Trophoblast cell (in vitro differentiated cells and primary cell): ENCODE measurements at regions not wholly inside any gene's neighbourhood (a gene's known extent, or its start where the extent isn't known, plus 50 kb on each side); places are given as distances from the start of the nearest gene placed in this dataset.

Experiments
- DNase-seq, 2 donors: peaks; one replicate each; pipeline ENCODE4 v3.0.0-alpha.2; 2016
- H2AFZ ChIP-seq: 2 replicates; pipeline ENCODE4 v1.6.1; 2013; ENCODE audit warnings: low read length, moderate library complexity, mild to moderate bottlenecking; ENCODE audit not compliant: insufficient read depth, poor library complexity
- H2AK5ac ChIP-seq: 2 replicates; pipeline ENCODE4 v1.6.1; 2013; ENCODE audit warnings: mild to moderate bottlenecking, low read length
- H2BK120ac ChIP-seq: 2 replicates; pipeline ENCODE4 v1.6.1; 2013; ENCODE audit warnings: low read length, mild to moderate bottlenecking, moderate library complexity; ENCODE audit not compliant: insufficient read depth, poor library complexity
- H2BK12ac ChIP-seq: 2 replicates; pipeline ENCODE4 v1.6.1; 2013; ENCODE audit warnings: mild to moderate bottlenecking, low read length, moderate library complexity
- H2BK5ac ChIP-seq: 2 replicates; pipeline ENCODE4 v1.6.1; 2013; ENCODE audit warnings: low read length, low read depth, moderate library complexity, mild to moderate bottlenecking; ENCODE audit not compliant: poor library complexity
- H3K14ac ChIP-seq: 2 replicates; pipeline ENCODE4 v1.6.1; 2013; ENCODE audit warnings: mild to moderate bottlenecking, low read length
- H3K18ac ChIP-seq: 2 replicates; pipeline ENCODE4 v1.6.1; 2013; ENCODE audit warnings: mild to moderate bottlenecking, low read length
- H3K23ac ChIP-seq: 2 replicates; pipeline ENCODE4 v1.6.1; 2013; ENCODE audit warnings: low read length
- H3K27ac ChIP-seq: 2 replicates; pipeline ENCODE4 v1.5.1; 2013; ENCODE audit warnings: low read depth, mild to moderate bottlenecking, inconsistent platforms, low read length, moderate library complexity
- H3K27me3 ChIP-seq: 2 replicates; pipeline ENCODE4 v1.6.1; 2013; ENCODE audit warnings: inconsistent platforms, mild to moderate bottlenecking, low read length, moderate library complexity; ENCODE audit not compliant: insufficient read depth
- H3K36me3 ChIP-seq, 2 experiments: 1 replicate in 1 of 2; 2 replicates in 1 of 2; pipeline ENCODE4 v1.6.1; 2013; ENCODE audit warnings: low read length in 2 of 2, mild to moderate bottlenecking in 2 of 2, moderate library complexity in 1 of 2; ENCODE audit not compliant: insufficient read depth in 2 of 2, control insufficient read depth in 1 of 2
- H3K4ac ChIP-seq: 2 replicates; pipeline ENCODE4 v1.6.1; 2013; ENCODE audit warnings: low read depth, mild to moderate bottlenecking, low read length, moderate library complexity
- H3K4me1 ChIP-seq, 2 experiments: 1 replicate in 1 of 2; 2 replicates in 1 of 2; pipeline ENCODE4 v1.6.1; 2013; ENCODE audit warnings: low read length in 2 of 2, mild to moderate bottlenecking in 2 of 2, moderate library complexity in 1 of 2; ENCODE audit not compliant: insufficient read depth in 2 of 2, control insufficient read depth in 1 of 2
- H3K4me2 ChIP-seq: 2 replicates; pipeline ENCODE4 v1.6.1; 2013; ENCODE audit warnings: inconsistent platforms, mild to moderate bottlenecking, low read length, moderate library complexity
- H3K4me3 ChIP-seq: 2 replicates; pipeline ENCODE4 v1.5.1; 2013; ENCODE audit warnings: mild to moderate bottlenecking, low read depth, low read length, inconsistent platforms
- H3K79me1 ChIP-seq: one replicate; pipeline ENCODE4 v1.6.1; 2013; ENCODE audit warnings: low read length
- H3K79me2 ChIP-seq: 2 replicates; pipeline ENCODE4 v1.6.1; 2013; ENCODE audit warnings: low read length, mild to moderate bottlenecking; ENCODE audit not compliant: control insufficient read depth, insufficient read depth, poor library complexity
- H3K9ac ChIP-seq: 2 replicates; pipeline ENCODE4 v1.6.1; 2013; ENCODE audit warnings: mild to moderate bottlenecking, low read length
- H3K9me3 ChIP-seq: 2 replicates; pipeline ENCODE4 v1.6.1; 2013; ENCODE audit warnings: low read depth, mild to moderate bottlenecking, control low read depth, inconsistent platforms, low read length; ENCODE audit not compliant: insufficient read depth
- H4K12ac ChIP-seq: 2 replicates; pipeline ENCODE4 v1.6.1; 2013; ENCODE audit warnings: low read depth, mild to moderate bottlenecking, low read length, moderate library complexity
- H4K8ac ChIP-seq: 2 replicates; pipeline ENCODE4 v1.6.1; 2013; ENCODE audit warnings: low read depth, mild to moderate bottlenecking, low read length, moderate library complexity
- H4K91ac ChIP-seq: one replicate; pipeline ENCODE4 v1.6.1; 2013; ENCODE audit warnings: low read depth, mild to moderate bottlenecking, low read length, moderate library complexity
- WGBS: extraction: QIAGEN DNeasy Blood & Tissue Kit; methylation state at CpG from one replicate; pipeline ENCODE4 v1.1.7; 2013; ENCODE audit warnings: missing lambda C conversion rate; ENCODE audit not compliant: insufficient read length, insufficient coverage; ENCODE audit errors: extremely low coverage; 5-methylcytosine and 5-hydroxymethylcytosine counted together

GRCh38 chr10:117788911-117789310 is 246.4 kb downstream of the EMX2 start:
- DNase-seq, result no peak
- Histone ChIP-seq H3K79me1 (no peaks in the 10 kb centered on the region), H3K36me3 (no peaks in the 10 kb centered on the region), H3K27ac (no peak overlapping the region), H3K23ac (no peak overlapping the region), H3K27me3 (no peaks in the 10 kb centered on the region), H4K8ac (no peak overlapping the region), H4K91ac (no peak overlapping the region), H2AK5ac (no peak overlapping the region), H3K14ac (no peak overlapping the region), H2BK120ac (no peak overlapping the region), H3K79me2 (no peaks in the 10 kb centered on the region), H2AFZ (no peak overlapping the region), H3K4me1 (no peaks in the 10 kb centered on the region), H4K12ac (no peak overlapping the region), H3K4me2 (no peak overlapping the region), H3K9me3 (no peaks in the 10 kb centered on the region), H3K9ac (no peak overlapping the region), H3K4ac (no peak overlapping the region), H3K4me3 (no peak overlapping the region), H2BK5ac (no peak overlapping the region), H3K18ac (no peak overlapping the region), H2BK12ac (no peak overlapping the region)
- no CpG with 5 or more reads among the region's 3 CpGs for WGBS

- no CpG with 5 or more reads among the region's 4 CpGs for WGBS
- no peak overlapping the region for H3K4me3 ChIP-seq
Observed at GRCh38 chr10:117790179-117790578, 247.6 kb downstream of the EMX2 start.

GRCh38 chr10:117790621-117791020 is 248.1 kb downstream of the EMX2 start:
- H4K8ac ChIP-seq, result no peak overlapping the region
- no peaks in the 10 kb centered on the region for H3K4me1 ChIP-seq
- no peak overlapping the region for H3K23ac ChIP-seq
- no peaks in the 10 kb centered on the region for H3K79me2 ChIP-seq
- no peak overlapping the region for H2BK120ac ChIP-seq
- H3K27me3 ChIP-seq, result no peaks in the 10 kb centered on the region
- no peak overlapping the region for H4K12ac ChIP-seq
- no peaks in the 10 kb centered on the region for H3K79me1 ChIP-seq
- H2AFZ ChIP-seq, result no peak overlapping the region
- no peak overlapping the region for H3K4ac ChIP-seq
- H2AK5ac ChIP-seq, result no peak overlapping the region
- no CpG with 5 or more reads among the region's 7 CpGs for WGBS
- H2BK5ac ChIP-seq, result no peak overlapping the region
- no peak overlapping the region for H3K4me2 ChIP-seq
- no peak overlapping the region for H3K4me3 ChIP-seq
- H3K9me3 ChIP-seq, result no peaks in the 10 kb centered on the region
- H3K9ac ChIP-seq, result no peak overlapping the region
- no peak overlapping the region for H2BK12ac ChIP-seq
- H3K14ac ChIP-seq, result no peak overlapping the region
- DNase-seq, result no peak
- no peak overlapping the region for H4K91ac ChIP-seq
- no peak overlapping the region for H3K27ac ChIP-seq
- no peaks in the 10 kb centered on the region for H3K36me3 ChIP-seq
- no peak overlapping the region for H3K18ac ChIP-seq

More at GRCh38 chr10:117790179-117790578, 247.6 kb downstream of the EMX2 start:
- Histone ChIP-seq H3K23ac (no peak overlapping the region), H3K27ac (no peak overlapping the region), H4K8ac (no peak overlapping the region), H3K4me2 (no peak overlapping the region), H3K4me1 (no peaks in the 10 kb centered on the region), H3K18ac (no peak overlapping the region), H2BK5ac (no peak overlapping the region), H2BK12ac (no peak overlapping the region), H3K4ac (no peak overlapping the region), H2AK5ac (no peak overlapping the region), H2BK120ac (no peak overlapping the region), H4K12ac (no peak overlapping the region), H3K79me2 (no peaks in the 10 kb centered on the region), H3K27me3 (no peaks in the 10 kb centered on the region), H2AFZ (no peak overlapping the region), H3K9me3 (no peaks in the 10 kb centered on the region), H3K9ac (no peak overlapping the region), H4K91ac (no peak overlapping the region), H3K36me3 (no peaks in the 10 kb centered on the region), H3K79me1 (no peaks in the 10 kb centered on the region), H3K14ac (no peak overlapping the region)
- DNase-seq, result no peak

- Histone ChIP-seq H2BK12ac (no peak overlapping the region), H3K4ac (no peak overlapping the region), H3K79me1 (no peaks in the 10 kb centered on the region), H2AFZ (no peak overlapping the region), H3K4me1 (no peaks in the 10 kb centered on the region), H3K18ac (no peak overlapping the region), H3K14ac (no peak overlapping the region), H2BK5ac (no peak overlapping the region), H3K23ac (no peak overlapping the region), H3K36me3 (no peaks in the 10 kb centered on the region), H4K91ac (no peak overlapping the region), H3K27ac (no peak overlapping the region), H3K9ac (no peak overlapping the region), H3K4me3 (no peak overlapping the region), H2AK5ac (no peak overlapping the region), H3K9me3 (no peaks in the 10 kb centered on the region), H3K4me2 (no peak overlapping the region), H2BK120ac (no peak overlapping the region), H3K79me2 (no peaks in the 10 kb centered on the region), H4K12ac (no peak overlapping the region), H4K8ac (no peak overlapping the region), H3K27me3 (no peaks in the 10 kb centered on the region)
- no peak for DNase-seq
- WGBS, result no CpG with 5 or more reads among the region's 3 CpGs
Observed at GRCh38 chr10:117792214-117792613, 249.7 kb downstream of the EMX2 start.
